ENCODE measurements at regions not wholly inside any gene's neighbourhood (a gene's known extent, or its start where the extent isn't known, plus 50 kb on each side); places are given as distances from the start of the nearest gene placed in this dataset.

DNA sequence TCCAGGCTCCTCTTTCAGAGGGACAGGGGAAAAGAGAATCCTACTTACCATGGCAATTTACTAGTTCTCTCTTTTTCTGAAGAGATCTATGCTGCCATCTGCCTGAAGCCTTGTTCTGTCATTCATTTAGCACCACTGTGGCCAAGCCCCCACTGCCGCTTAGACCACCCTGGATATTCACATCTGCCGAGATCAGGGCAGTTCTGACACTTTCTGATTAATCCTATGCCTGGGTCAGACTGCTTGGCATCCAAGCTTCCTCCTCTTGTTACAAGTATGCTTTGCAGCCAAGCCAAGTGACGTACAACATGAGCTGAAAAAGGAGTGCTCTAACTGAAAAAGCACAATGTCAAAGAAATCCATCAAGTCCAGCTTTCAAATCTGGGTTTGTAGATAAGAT is 332.6 kb downstream of the SUCLG1 start:
- TF ChIP-seq CTCF (IDR thresholded peaks at IDR 0.05; ENCODE audit: borderline replicate concordance, extremely low read depth, low read length, poor library complexity, severe bottlenecking) (no peak), EZH2 (IDR thresholded peaks at IDR 0.05; ENCODE audit: borderline replicate concordance, low read depth, low read length, severe bottlenecking) (no peak)
